Smooth muscle cell (in vitro differentiated cells): ENCODE measurements at regions not wholly inside any gene's neighbourhood (a gene's known extent, or its start where the extent isn't known, plus 50 kb on each side); places are given as distances from the start of the nearest gene placed in this dataset.

ENCODE experiments used
- DNase-seq: peaks from one replicate; lab custom pipeline; 2025; ENCODE audit not compliant: unreplicated experiment; lab: John Stamatoyannopoulos, UW
- H2AFZ ChIP-seq: fragments of 200-600 bp; sonication (generic); 2 replicates; pipeline ENCODE4 v1.6.0; 2016; ENCODE audit warnings: antibody characterized with exemption, low read depth, mild to moderate bottlenecking
- H3F3A ChIP-seq: fragments of 200-600 bp; sonication (generic); 2 replicates; pipeline ENCODE4 v1.6.0; 2017; ENCODE audit warnings: antibody characterized with exemption, low read depth
- H3K27ac ChIP-seq: fragments of 200-600 bp; sonication (generic); 2 replicates; pipeline ENCODE4 v1.5.1; 2016; ENCODE audit warnings: low read depth, mild to moderate bottlenecking
- H3K27me3 ChIP-seq: fragments of 200-600 bp; sonication (generic); 2 replicates; pipeline ENCODE4 v1.6.1; 2016; ENCODE audit warnings: low read depth, mild to moderate bottlenecking
- H3K36me3 ChIP-seq: fragments of 200-600 bp; sonication (generic); 2 replicates; pipeline ENCODE4 v1.5.1; 2016; ENCODE audit warnings: low read depth
- H3K4me1 ChIP-seq: fragments of 200-600 bp; sonication (generic); 2 replicates; pipeline ENCODE4 v1.5.1; 2016; ENCODE audit warnings: low read depth
- H3K4me2 ChIP-seq: fragments of 200-600 bp; sonication (generic); 2 replicates; pipeline ENCODE4 v1.6.0; 2016; ENCODE audit warnings: mild to moderate bottlenecking
- H3K4me3 ChIP-seq: fragments of 200-600 bp; sonication (generic); 2 replicates; pipeline ENCODE4 v1.5.1; 2016; ENCODE audit warnings: mild to moderate bottlenecking
- H3K79me2 ChIP-seq: fragments of 200-600 bp; sonication (generic); 2 replicates; pipeline ENCODE4 v1.6.0; 2016; ENCODE audit warnings: low read depth, mild to moderate bottlenecking
- H3K9ac ChIP-seq: fragments of 200-600 bp; sonication (generic); 2 replicates; pipeline ENCODE4 v1.6.0; 2016; ENCODE audit warnings: low read depth
- H3K9me3 ChIP-seq: fragments of 200-600 bp; sonication (generic); replicated peaks from 2 replicates; pipeline ENCODE4 v1.5.1; 2016; ENCODE audit warnings: low read depth
- H4K20me1 ChIP-seq: fragments of 200-600 bp; sonication (generic); 2 replicates; pipeline ENCODE4 v1.6.0; 2016; ENCODE audit warnings: low read depth
- CTCF ChIP-seq: fragments of 200-600 bp; sonication (generic); IDR thresholded peaks from 2 replicates; pipeline ENCODE4 v1.5.1; 2017; ENCODE audit warnings: borderline replicate concordance, mild to moderate bottlenecking, antibody characterized with exemption; ENCODE audit not compliant: insufficient read depth, poor library complexity, severe bottlenecking
- WGBS: methylation state at CpG from one replicate; pipeline ENCODE4 v1.1.7; 2016; ENCODE audit warnings: low lambda C conversion rate; 5-methylcytosine and 5-hydroxymethylcytosine counted together

DNA sequence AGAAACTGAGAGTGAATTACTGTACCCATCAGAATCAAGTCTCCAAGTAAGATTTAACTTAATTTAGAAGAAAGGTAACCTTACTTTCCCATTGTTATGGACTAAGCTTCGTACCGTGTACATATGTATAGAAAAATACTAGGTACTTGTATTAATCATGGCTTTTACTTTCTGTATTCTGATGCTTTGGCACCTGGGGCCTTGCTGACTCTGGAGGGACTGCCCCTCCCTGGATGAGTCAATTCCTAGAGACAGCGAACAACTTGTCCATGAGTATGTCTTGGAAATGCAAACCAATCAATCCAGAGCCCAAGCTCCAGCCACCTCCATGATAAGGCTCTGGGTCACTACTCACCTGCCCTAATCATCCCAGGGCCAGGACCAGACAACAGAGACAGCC lies 50.0 kb upstream of the DGKG start:
- Histone ChIP-seq H3K4me3 (no peak overlapping the region), H3K27me3 (no peaks in the 10 kb centered on the region), H4K20me1 (no peaks in the 10 kb centered on the region), H3K9ac (no peak overlapping the region), H3K4me1 (peaks cover 11% of the 10 kb centered on the region), H3K36me3 (no peaks in the 10 kb centered on the region), H3F3A (peaks cover 9% of the 10 kb centered on the region), H3K79me2 (no peaks in the 10 kb centered on the region), H3K9me3 (no peaks in the 10 kb centered on the region), H3K27ac (no peak overlapping the region), H2AFZ (no peak overlapping the region), H3K4me2 (no peak overlapping the region)
- no peak for DNase-seq
- TF ChIP-seq CTCF = no peak
- WGBS = 92% methylated on average over 3 of the region's 3 CpGs
